ENCODE measurements at regions not wholly inside any gene's neighbourhood (a gene's known extent, or its start where the extent isn't known, plus 50 kb on each side); places are given as distances from the start of the nearest gene placed in this dataset.
"Not testable (repeated sequence)": the region's sequence is repeated elsewhere in the genome, so short reads cannot be mapped to it uniquely, and the experiment has no call there.

DNA sequence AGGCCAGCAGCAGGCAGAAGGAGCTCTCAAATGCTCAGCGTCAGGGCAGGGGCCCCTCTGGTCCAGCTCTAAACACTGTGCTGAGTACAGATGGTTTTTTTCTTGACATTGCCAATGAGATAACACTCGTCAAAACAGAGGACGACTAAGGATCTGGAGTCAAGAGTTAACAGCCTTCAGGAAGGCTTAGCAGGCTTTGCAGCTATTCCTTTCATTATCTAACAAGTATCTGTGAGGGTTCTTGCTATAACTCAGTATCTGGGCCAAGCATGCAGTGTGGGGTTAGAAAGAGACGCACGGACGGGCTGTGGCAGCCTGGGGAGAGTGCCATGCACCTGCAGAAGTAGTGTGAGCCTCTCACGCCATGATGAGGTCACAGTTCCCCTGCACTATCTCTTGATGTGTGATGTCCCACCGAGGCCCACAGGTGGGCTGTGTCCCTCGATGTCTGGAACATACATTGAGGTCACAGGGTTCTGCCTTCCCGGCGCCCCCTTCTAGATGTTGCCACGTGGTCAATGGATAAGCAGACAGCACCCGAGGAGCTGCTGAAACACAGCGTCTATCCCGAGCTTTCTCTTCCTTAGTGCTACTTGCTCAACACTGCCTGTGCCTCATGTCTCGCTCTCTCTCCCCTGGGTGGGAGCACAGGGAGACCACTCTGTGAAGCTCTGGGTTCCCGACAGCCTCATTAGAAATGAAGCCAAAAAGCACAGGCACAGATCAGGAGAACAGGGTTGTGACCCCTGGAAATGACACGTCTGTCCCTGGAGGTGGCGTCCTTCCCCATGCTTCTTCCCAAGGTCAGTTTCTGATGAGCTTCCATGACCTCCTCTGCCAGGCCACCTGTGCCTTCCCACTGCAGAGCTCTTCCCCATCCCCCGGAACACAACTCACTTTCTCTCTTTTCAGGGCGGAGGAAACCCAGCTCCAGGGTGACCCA is 85.5 kb upstream of the RPS6KA2 start:
- H3K4me3 ChIP-seq (ENCODE audit: low read length), result no peak overlapping the region
- DNase-seq (ENCODE audit: low read depth), result no peak
- TF ChIP-seq, protein P1, sequence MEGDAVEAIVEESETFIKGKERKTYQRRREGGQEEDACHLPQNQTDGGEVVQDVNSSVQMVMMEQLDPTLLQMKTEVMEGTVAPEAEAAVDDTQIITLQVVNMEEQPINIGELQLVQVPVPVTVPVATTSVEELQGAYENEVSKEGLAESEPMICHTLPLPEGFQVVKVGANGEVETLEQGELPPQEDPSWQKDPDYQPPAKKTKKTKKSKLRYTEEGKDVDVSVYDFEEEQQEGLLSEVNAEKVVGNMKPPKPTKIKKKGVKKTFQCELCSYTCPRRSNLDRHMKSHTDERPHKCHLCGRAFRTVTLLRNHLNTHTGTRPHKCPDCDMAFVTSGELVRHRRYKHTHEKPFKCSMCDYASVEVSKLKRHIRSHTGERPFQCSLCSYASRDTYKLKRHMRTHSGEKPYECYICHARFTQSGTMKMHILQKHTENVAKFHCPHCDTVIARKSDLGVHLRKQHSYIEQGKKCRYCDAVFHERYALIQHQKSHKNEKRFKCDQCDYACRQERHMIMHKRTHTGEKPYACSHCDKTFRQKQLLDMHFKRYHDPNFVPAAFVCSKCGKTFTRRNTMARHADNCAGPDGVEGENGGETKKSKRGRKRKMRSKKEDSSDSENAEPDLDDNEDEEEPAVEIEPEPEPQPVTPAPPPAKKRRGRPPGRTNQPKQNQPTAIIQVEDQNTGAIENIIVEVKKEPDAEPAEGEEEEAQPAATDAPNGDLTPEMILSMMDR (conservative IDR thresholded peaks at IDR 0.05; ENCODE audit: low read length), result no peak

DNA sequence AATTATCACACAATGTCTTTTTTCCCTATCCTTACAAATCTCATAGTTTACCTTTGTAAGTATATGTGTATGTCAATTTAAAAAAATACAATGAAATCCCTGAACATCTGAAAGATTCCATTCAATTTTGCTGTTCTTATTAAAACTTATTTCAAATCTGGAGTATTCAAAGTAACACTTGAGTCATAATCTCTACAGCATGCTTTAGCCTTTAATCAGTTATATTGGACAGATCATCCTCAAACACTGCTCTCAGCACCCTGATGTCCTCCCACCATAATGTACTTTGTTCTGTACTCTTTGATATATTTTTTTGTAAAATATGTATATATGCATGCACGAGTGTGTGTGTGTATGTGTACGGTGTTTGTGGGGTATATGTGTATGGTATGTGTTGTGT is 83.0 kb upstream of the RPS6KA2 start:
- TF ChIP-seq, protein P1 (conservative IDR thresholded peaks at IDR 0.05; ENCODE audit: low read length), result no peak
- no peak overlapping the region for H3K4me3 ChIP-seq (ENCODE audit: low read length)
- DNase-seq (ENCODE audit: low read depth), result no peak

DNA sequence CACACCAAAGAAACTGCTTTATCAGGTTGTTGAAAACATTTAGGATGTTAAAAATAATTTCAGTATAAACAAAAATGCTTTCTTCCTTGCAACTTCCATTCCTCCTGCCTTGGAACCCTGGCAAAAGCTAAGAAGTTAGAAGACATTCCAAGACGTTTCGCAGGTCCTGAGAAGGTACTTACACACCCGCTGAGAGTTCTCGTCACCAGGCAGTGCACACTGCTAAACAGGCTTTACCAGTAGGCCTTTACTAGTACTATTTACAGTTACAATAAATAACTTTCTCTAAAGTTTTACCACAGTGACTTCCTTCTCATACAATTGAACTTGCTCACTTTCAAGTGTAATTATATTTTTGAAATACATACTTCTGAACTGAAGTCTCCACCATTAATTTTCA is 81.4 kb upstream of the RPS6KA2 start:
- TF ChIP-seq, protein P1 (conservative IDR thresholded peaks at IDR 0.05; ENCODE audit: low read length), result no peak
- DNase-seq (ENCODE audit: low read depth), result no peak
- H3K4me3 ChIP-seq (ENCODE audit: low read length), result no peak overlapping the region

DNA sequence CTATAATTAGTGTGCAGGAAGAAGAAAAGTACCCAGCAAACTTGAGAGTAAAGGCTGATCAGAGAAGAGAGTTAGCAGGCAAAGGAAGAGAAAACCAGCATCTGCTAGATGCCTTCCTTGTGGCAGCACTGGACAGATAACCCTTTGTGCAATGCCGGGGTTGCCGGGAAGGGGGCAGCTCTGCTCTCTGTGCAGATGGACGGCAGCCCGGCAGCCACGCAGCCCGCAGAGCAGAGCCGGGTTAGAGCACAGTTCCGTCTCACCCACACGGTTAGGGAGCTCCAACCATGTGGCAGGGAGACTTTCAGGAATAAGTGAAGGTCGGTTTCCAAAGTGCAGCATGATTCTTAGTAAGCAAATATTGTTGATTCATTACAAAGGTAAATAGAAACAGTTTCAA is 80.0 kb upstream of the RPS6KA2 start:
- peak; percentile 17 for DNase-seq (ENCODE audit: low read depth)
- H3K4me3 ChIP-seq (ENCODE audit: low read length), result no peak overlapping the region
- TF ChIP-seq, protein P1 (conservative IDR thresholded peaks at IDR 0.05; ENCODE audit: low read length), result peak; percentile 36

DNA sequence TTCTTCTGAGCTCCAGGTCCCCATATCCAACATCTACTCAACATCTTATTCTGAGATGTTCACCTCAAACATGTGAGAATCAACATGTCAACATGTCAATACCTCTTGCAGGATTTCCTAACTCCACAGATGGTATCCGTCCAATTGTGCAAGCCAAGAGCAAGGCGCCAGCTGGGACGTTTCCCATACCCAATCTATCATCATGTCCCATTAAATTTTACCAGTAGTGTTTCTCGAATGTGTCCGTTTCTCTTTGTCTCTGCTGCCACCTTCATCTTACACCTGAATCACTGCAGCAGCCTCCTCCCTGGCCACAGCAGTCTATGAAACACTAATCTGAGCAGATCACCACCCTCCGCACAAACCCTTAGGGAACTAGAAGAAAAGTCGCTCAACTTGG is 78.0 kb upstream of the RPS6KA2 start:
- TF ChIP-seq, protein P1 (conservative IDR thresholded peaks at IDR 0.05; ENCODE audit: low read length), result no peak
- peak; percentile 9 for DNase-seq (ENCODE audit: low read depth)
- H3K4me3 ChIP-seq (ENCODE audit: low read length), result no peak overlapping the region

DNA sequence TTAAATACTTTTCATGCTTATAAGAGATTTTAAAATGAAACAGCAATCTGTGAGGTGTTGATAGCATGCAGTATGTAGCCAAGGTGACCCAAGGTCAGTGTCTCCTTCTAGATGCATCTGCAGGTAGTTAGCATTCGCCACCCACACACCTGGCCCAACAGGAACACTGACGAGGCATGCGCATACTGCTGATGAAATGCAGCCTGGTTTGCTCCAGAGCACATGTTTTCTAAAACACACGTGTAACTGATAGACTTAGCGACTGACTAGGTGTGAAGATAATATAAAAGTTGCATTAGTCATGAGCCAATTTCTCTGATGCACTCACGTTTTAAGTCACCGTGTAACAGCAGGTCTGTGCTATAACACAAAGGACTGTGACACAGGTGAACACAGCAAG is 77.1 kb upstream of the RPS6KA2 start:
- TF ChIP-seq, protein P1 (conservative IDR thresholded peaks at IDR 0.05; ENCODE audit: low read length), result no peak
- no peak overlapping the region for H3K4me3 ChIP-seq (ENCODE audit: low read length)
- DNase-seq (ENCODE audit: low read depth), result no peak

DNA sequence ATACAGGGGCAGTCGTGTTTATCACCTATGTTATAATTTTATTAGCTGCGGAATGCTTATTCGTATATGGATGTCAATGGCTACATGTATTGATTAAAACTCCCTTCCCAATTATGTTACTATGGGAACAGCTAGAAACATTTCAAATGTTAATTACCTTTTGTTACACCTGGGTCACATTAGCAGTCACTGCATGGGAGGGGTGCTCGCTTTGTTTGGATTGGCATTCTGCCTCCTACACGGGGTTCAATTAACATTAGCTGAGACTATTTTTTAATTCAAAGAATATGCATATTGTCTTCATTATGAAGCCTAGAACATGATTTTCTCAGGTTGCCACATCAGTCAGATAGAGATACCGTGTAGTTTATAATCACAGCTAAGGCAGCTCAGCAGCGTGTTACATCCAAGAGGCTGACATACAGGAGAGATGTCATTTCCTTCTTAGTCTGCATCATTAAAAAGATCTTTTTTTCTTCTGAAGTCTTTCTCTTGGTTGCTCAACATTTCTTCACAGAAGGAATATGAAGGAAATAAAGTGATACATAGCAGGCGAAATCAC is 76.2 kb upstream of the RPS6KA2 start:
- TF ChIP-seq, protein P1 (conservative IDR thresholded peaks at IDR 0.05; ENCODE audit: low read length), result no peak
- no peak for DNase-seq (ENCODE audit: low read depth)
- H3K4me3 ChIP-seq (ENCODE audit: low read length), result no peak overlapping the region

DNA sequence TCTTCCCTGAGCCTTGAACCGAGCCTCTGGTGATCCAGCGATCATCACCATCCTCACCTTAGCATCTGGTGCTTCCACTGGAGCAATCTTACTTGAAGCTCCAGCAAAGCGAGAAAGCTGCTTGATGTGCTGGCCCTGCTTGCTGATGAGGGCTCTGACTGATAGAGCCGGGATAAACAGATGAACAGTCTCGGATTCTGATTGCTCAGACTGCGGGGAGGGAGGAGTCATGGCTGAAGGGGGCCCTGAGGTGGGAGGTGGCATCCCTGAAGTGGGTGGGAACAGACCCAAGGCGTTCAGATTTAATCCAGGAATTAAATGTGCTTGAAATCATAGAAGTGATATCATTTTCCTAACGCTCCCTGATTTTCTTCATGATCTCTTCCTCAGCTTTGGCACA is 74.4 kb upstream of the RPS6KA2 start:
- not testable (repeated sequence) for H3K4me3 ChIP-seq (ENCODE audit: low read length); DNase-seq (ENCODE audit: low read depth)

DNA sequence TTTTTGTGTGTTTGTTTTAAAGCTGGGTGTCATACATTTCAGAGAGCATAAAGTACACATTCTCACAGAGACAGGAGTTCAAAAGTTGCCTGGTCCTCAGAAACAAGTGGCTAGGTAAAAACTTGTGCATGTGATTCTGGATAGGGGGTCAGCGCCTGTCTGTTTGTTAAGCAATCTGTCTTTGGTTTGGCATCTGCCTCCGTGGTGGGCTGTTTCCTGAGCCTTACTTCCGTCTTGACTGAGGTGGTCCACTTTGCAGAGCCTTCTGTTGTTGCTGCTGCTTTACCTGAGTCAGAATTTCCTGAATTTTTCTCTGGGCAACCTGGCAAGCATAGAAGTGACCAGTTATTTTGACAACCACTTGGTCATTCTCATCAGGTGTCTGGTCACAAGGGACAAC is 73.8 kb upstream of the RPS6KA2 start:
- not testable (repeated sequence) for H3K4me3 ChIP-seq (ENCODE audit: low read length); DNase-seq (ENCODE audit: low read depth)
